ENCODE measurements at regions not wholly inside any gene's neighbourhood (a gene's known extent, or its start where the extent isn't known, plus 50 kb on each side); places are given as distances from the start of the nearest gene placed in this dataset.

- Histone ChIP-seq H4K20me1 (ENCODE audit: insufficient read depth, poor library complexity, severe bottlenecking) (no peaks in the 10 kb centered on the region), H3K4me2 (no peak overlapping the region), H3K36me3 (replicated peaks; ENCODE audit: insufficient read depth, low read depth) (no peaks in the 10 kb centered on the region), H3K79me2 (no peaks in the 10 kb centered on the region), H2AFZ (no peak overlapping the region), H3K27me3 (no peaks in the 10 kb centered on the region), H3K9me2 (replicated peaks; ENCODE audit: insufficient read depth) (no peaks in the 10 kb centered on the region), H3K4me1 (ENCODE audit: insufficient read depth) (no peaks in the 10 kb centered on the region), H3K27ac (no peak overlapping the region), H3K9me3 (ENCODE audit: low read depth) (no peaks in the 10 kb centered on the region), H3K4me3 (no peak overlapping the region)
- TF ChIP-seq CTCF (IDR thresholded peaks at IDR 0.05; ENCODE audit: poor library complexity) (no peak), EZH2phosphoT487 (IDR thresholded peaks at IDR 0.05; ENCODE audit: low read depth, severe bottlenecking, unreplicated experiment) (no peak), EZH2 (IDR thresholded peaks at IDR 0.05; ENCODE audit: borderline replicate concordance) (no peak)
- DNase-seq (ENCODE audit: low spot score) = no peak
- WGBS (ENCODE audit: low lambda C conversion rate, missing lambda C conversion rate) = 49% methylated on average over 2 of the region's 2 CpGs
Measured at GRCh38 chr10:107984149-107984548, 819.6 kb upstream of the SORCS1 start.

- Histone ChIP-seq H3K27ac (no peak overlapping the region), H3K36me3 (replicated peaks; ENCODE audit: insufficient read depth, low read depth) (no peaks in the 10 kb centered on the region)
Measured at GRCh38 chr10:107978455-107978854, 813.9 kb upstream of the SORCS1 start.

GRCh38 chr10:107971973-107972372 is 807.5 kb upstream of the SORCS1 start:
- no peaks in the 10 kb centered on the region for H3K79me2 ChIP-seq
- H3K4me1 ChIP-seq (ENCODE audit: insufficient read depth) = no peaks in the 10 kb centered on the region
- no peak for TF ChIP-seq EZH2phosphoT487 (IDR thresholded peaks at IDR 0.05; ENCODE audit: low read depth, severe bottlenecking, unreplicated experiment)
- no peak for TF ChIP-seq EZH2 (IDR thresholded peaks at IDR 0.05; ENCODE audit: borderline replicate concordance)
- H3K36me3 ChIP-seq (replicated peaks; ENCODE audit: insufficient read depth, low read depth) = no peaks in the 10 kb centered on the region
- H3K27ac ChIP-seq = peak overlapping the region; percentile 9
- H3K4me2 ChIP-seq = no peak overlapping the region
- H3K9me3 ChIP-seq (ENCODE audit: low read depth) = no peaks in the 10 kb centered on the region
- peak; percentile 30 for DNase-seq (ENCODE audit: low spot score)
- no peaks in the 10 kb centered on the region for H3K27me3 ChIP-seq
- H4K20me1 ChIP-seq (ENCODE audit: insufficient read depth, poor library complexity, severe bottlenecking) = no peaks in the 10 kb centered on the region
- no peak overlapping the region for H3K4me3 ChIP-seq
- 57% methylated on average over 1 of the region's 1 CpG for WGBS (ENCODE audit: low lambda C conversion rate, missing lambda C conversion rate)
- H2AFZ ChIP-seq = no peak overlapping the region
- no peaks in the 10 kb centered on the region for H3K9me2 ChIP-seq (replicated peaks; ENCODE audit: insufficient read depth)

More at GRCh38 chr10:107978455-107978854, 813.9 kb upstream of the SORCS1 start:
- no peak for DNase-seq (ENCODE audit: low spot score)
- no peaks in the 10 kb centered on the region for H3K9me2 ChIP-seq (replicated peaks; ENCODE audit: insufficient read depth)
- no peak overlapping the region for H3K4me2 ChIP-seq
- H3K4me3 ChIP-seq = no peak overlapping the region
- no peaks in the 10 kb centered on the region for H3K4me1 ChIP-seq (ENCODE audit: insufficient read depth)
- WGBS (ENCODE audit: low lambda C conversion rate, missing lambda C conversion rate) = 81% methylated on average over 5 of the region's 5 CpGs
- no peaks in the 10 kb centered on the region for H3K79me2 ChIP-seq
- H3K9me3 ChIP-seq (ENCODE audit: low read depth) = no peaks in the 10 kb centered on the region
- H2AFZ ChIP-seq = no peak overlapping the region
- no peaks in the 10 kb centered on the region for H3K27me3 ChIP-seq
- TF ChIP-seq CTCF (IDR thresholded peaks at IDR 0.05; ENCODE audit: poor library complexity) (no peak), EZH2 (IDR thresholded peaks at IDR 0.05; ENCODE audit: borderline replicate concordance) (no peak), EZH2phosphoT487 (IDR thresholded peaks at IDR 0.05; ENCODE audit: low read depth, severe bottlenecking, unreplicated experiment) (no peak)
- no peaks in the 10 kb centered on the region for H4K20me1 ChIP-seq (ENCODE audit: insufficient read depth, poor library complexity, severe bottlenecking)

- H3K4me2 ChIP-seq = no peak overlapping the region
- WGBS (ENCODE audit: low lambda C conversion rate, missing lambda C conversion rate) = 96% methylated on average over 1 of the region's 1 CpG
Measured at GRCh38 chr10:107971411-107971810, 806.9 kb upstream of the SORCS1 start.

More at GRCh38 chr10:107971411-107971810, 806.9 kb upstream of the SORCS1 start:
- H3K79me2 ChIP-seq = no peaks in the 10 kb centered on the region
- H4K20me1 ChIP-seq (ENCODE audit: insufficient read depth, poor library complexity, severe bottlenecking) = no peaks in the 10 kb centered on the region
- TF ChIP-seq CTCF (IDR thresholded peaks at IDR 0.05; ENCODE audit: poor library complexity) (no peak), EZH2phosphoT487 (IDR thresholded peaks at IDR 0.05; ENCODE audit: low read depth, severe bottlenecking, unreplicated experiment) (no peak), EZH2 (IDR thresholded peaks at IDR 0.05; ENCODE audit: borderline replicate concordance) (no peak)
- H3K36me3 ChIP-seq (replicated peaks; ENCODE audit: insufficient read depth, low read depth) = no peaks in the 10 kb centered on the region
- DNase-seq (ENCODE audit: low spot score) = no peak
- peak overlapping the region; percentile 27 for H3K27ac ChIP-seq
- no peaks in the 10 kb centered on the region for H3K9me2 ChIP-seq (replicated peaks; ENCODE audit: insufficient read depth)
- no peaks in the 10 kb centered on the region for H3K27me3 ChIP-seq
- H3K4me1 ChIP-seq (ENCODE audit: insufficient read depth) = no peaks in the 10 kb centered on the region
- H3K9me3 ChIP-seq (ENCODE audit: low read depth) = no peaks in the 10 kb centered on the region
- H2AFZ ChIP-seq = no peak overlapping the region
- no peak overlapping the region for H3K4me3 ChIP-seq
